ENCODE measurements at regions not wholly inside any gene's neighbourhood (a gene's known extent, or its start where the extent isn't known, plus 50 kb on each side); places are given as distances from the start of the nearest gene placed in this dataset.
"Not testable (repeated sequence)": the region's sequence is repeated elsewhere in the genome, so short reads cannot be mapped to it uniquely, and the experiment has no call there.

- H3K4me3 Mint-ChIP-seq (ENCODE audit: low read depth) = no peak overlapping the region
- DNase-seq (ENCODE audit: low spot score, unreplicated experiment) = no peak
- H3K9me3 Mint-ChIP-seq (ENCODE audit: low read depth) = no peaks in the 10 kb centered on the region
- no peak overlapping the region for H3K27ac Mint-ChIP-seq
- H3K36me3 Mint-ChIP-seq (ENCODE audit: insufficient read depth) = no peaks in the 10 kb centered on the region
- no peak for TF ChIP-seq CTCF (IDR thresholded peaks at IDR 0.05; ENCODE audit: unreplicated experiment)
- no peaks in the 10 kb centered on the region for H3K4me1 Mint-ChIP-seq (ENCODE audit: low read depth)
- peaks cover 21% of the 10 kb centered on the region for H3K27me3 Mint-ChIP-seq
These were observed 193.4 kb upstream of the ZNF32 start for GRCh38 chr10:43842072-43842471.

- no peak overlapping the region for H3K4me3 Mint-ChIP-seq (ENCODE audit: low read depth)
- peaks cover 24% of the 10 kb centered on the region for H3K27me3 Mint-ChIP-seq
- no peaks in the 10 kb centered on the region for H3K9me3 Mint-ChIP-seq (ENCODE audit: low read depth)
- no peaks in the 10 kb centered on the region for H3K4me1 Mint-ChIP-seq (ENCODE audit: low read depth)
- H3K36me3 Mint-ChIP-seq (ENCODE audit: insufficient read depth) = no peaks in the 10 kb centered on the region
- TF ChIP-seq CTCF (IDR thresholded peaks at IDR 0.05; ENCODE audit: unreplicated experiment) = no peak
- no peak overlapping the region for H3K27ac Mint-ChIP-seq
- no peak for DNase-seq (ENCODE audit: low spot score, unreplicated experiment)
These were observed 191.3 kb upstream of the ZNF32 start for GRCh38 chr10:43839973-43840372.

- H3K27me3 Mint-ChIP-seq; DNase-seq (ENCODE audit: low spot score, unreplicated experiment); H3K36me3 Mint-ChIP-seq (ENCODE audit: insufficient read depth); H3K4me3 Mint-ChIP-seq (ENCODE audit: low read depth); H3K4me1 Mint-ChIP-seq (ENCODE audit: low read depth); H3K27ac Mint-ChIP-seq: not testable (repeated sequence)
- peaks cover 11% of the 10 kb centered on the region for H3K9me3 Mint-ChIP-seq (ENCODE audit: low read depth)
These were observed 186.1 kb upstream of the ZNF32 start for GRCh38 chr10:43834751-43835150.

GRCh38 chr10:43827853-43828252 is 179.2 kb upstream of the ZNF32 start:
- Mint-ChIP-seq H3K27ac (no peak overlapping the region), H3K36me3 (ENCODE audit: insufficient read depth) (no peaks in the 10 kb centered on the region), H3K4me3 (ENCODE audit: low read depth) (no peak overlapping the region), H3K9me3 (ENCODE audit: low read depth) (peaks cover 3% of the 10 kb centered on the region), H3K27me3 (peaks cover 11% of the 10 kb centered on the region), H3K4me1 (ENCODE audit: low read depth) (peaks cover 3% of the 10 kb centered on the region)
- no peak for TF ChIP-seq CTCF (IDR thresholded peaks at IDR 0.05; ENCODE audit: unreplicated experiment)
- DNase-seq (ENCODE audit: low spot score, unreplicated experiment) = no peak

GRCh38 chr10:43825984-43826383 is 177.3 kb upstream of the ZNF32 start:
- Mint-ChIP-seq H3K4me1 (ENCODE audit: low read depth) (peaks cover 3% of the 10 kb centered on the region), H3K4me3 (ENCODE audit: low read depth) (no peak overlapping the region), H3K27me3 (peaks cover 11% of the 10 kb centered on the region), H3K27ac (no peak overlapping the region), H3K9me3 (ENCODE audit: low read depth) (peaks cover 3% of the 10 kb centered on the region), H3K36me3 (ENCODE audit: insufficient read depth) (no peaks in the 10 kb centered on the region)
- no peak for DNase-seq (ENCODE audit: low spot score, unreplicated experiment)
- no peak for TF ChIP-seq CTCF (IDR thresholded peaks at IDR 0.05; ENCODE audit: unreplicated experiment)

- no peaks in the 10 kb centered on the region for H3K9me3 Mint-ChIP-seq (ENCODE audit: low read depth)
These were observed 176.7 kb upstream of the ZNF32 start for GRCh38 chr10:43825421-43825820.

More at GRCh38 chr10:43825421-43825820, 176.7 kb upstream of the ZNF32 start:
- H3K36me3 Mint-ChIP-seq (ENCODE audit: insufficient read depth) = no peaks in the 10 kb centered on the region
- peaks cover 11% of the 10 kb centered on the region for H3K27me3 Mint-ChIP-seq
- DNase-seq (ENCODE audit: low spot score, unreplicated experiment) = no peak
- H3K4me1 Mint-ChIP-seq (ENCODE audit: low read depth) = peaks cover 3% of the 10 kb centered on the region
- H3K4me3 Mint-ChIP-seq (ENCODE audit: low read depth) = no peak overlapping the region
- H3K27ac Mint-ChIP-seq = no peak overlapping the region
- TF ChIP-seq CTCF (IDR thresholded peaks at IDR 0.05; ENCODE audit: unreplicated experiment) = no peak
